ENCODE measurements at regions not wholly inside any gene's neighbourhood (a gene's known extent, or its start where the extent isn't known, plus 50 kb on each side); places are given as distances from the start of the nearest gene placed in this dataset.

GRCh38 chr5:20524991-20525529, 537.1 kb upstream of the CDH18 start:
- no peak for DNase-seq

GRCh38 chr5:20522905-20523482, 535.0 kb upstream of the CDH18 start:
- DNase-seq: peak; percentile 85

- no peak for DNase-seq
These were observed 527.6 kb upstream of the CDH18 start for GRCh38 chr5:20515606-20516005.

- DNase-seq: no peak
These were observed 526.1 kb upstream of the CDH18 start for GRCh38 chr5:20514145-20514544.

- no peak for DNase-seq
These were observed 512.5 kb upstream of the CDH18 start for GRCh38 chr5:20500546-20500945.

GRCh38 chr5:20498926-20499325, 510.9 kb upstream of the CDH18 start:
- DNase-seq: no peak

- DNase-seq: no peak
These were observed 510.1 kb upstream of the CDH18 start for GRCh38 chr5:20498102-20498501.

- DNase-seq: no peak
These were observed 509.4 kb upstream of the CDH18 start for GRCh38 chr5:20497356-20497755.

GRCh38 chr5:20494706-20495105, 506.7 kb upstream of the CDH18 start:
- DNase-seq: no peak

- DNase-seq: no peak
These were observed 498.8 kb upstream of the CDH18 start for GRCh38 chr5:20486826-20487225.

GRCh38 chr5:20476016-20476415, 488.0 kb upstream of the CDH18 start:
- no peak for DNase-seq

- DNase-seq: no peak
These were observed 483.0 kb upstream of the CDH18 start for GRCh38 chr5:20470997-20471396.

GRCh38 chr5:20469792-20470191, 481.8 kb upstream of the CDH18 start:
- no peak for DNase-seq

GRCh38 chr5:20469390-20469789, 481.4 kb upstream of the CDH18 start:
- DNase-seq: no peak

GRCh38 chr5:20466512-20466911, 478.5 kb upstream of the CDH18 start:
- no peak for DNase-seq

- no peak for DNase-seq
These were observed 475.2 kb upstream of the CDH18 start for GRCh38 chr5:20463206-20463605.

- no peak for DNase-seq
These were observed 458.1 kb upstream of the CDH18 start for GRCh38 chr5:20446121-20446520.

- DNase-seq: no peak
These were observed 457.4 kb upstream of the CDH18 start for GRCh38 chr5:20445326-20445860.

GRCh38 chr5:20434786-20435185, 446.8 kb upstream of the CDH18 start:
- no peak for DNase-seq

- DNase-seq: no peak
These were observed 433.1 kb upstream of the CDH18 start for GRCh38 chr5:20420991-20421595.

Data from NCI-H1694 treated with DMSO at 0.1 percent for 48 hours (cell line).